Suprapubic skin (tissue), 3 donors: ENCODE measurements at regions not wholly inside any gene's neighbourhood (a gene's known extent, or its start where the extent isn't known, plus 50 kb on each side); places are given as distances from the start of the nearest gene placed in this dataset.

Source experiments
- CTCF ChIP-seq, 2 donors: fragments of 200-600 bp in 1 of 2; fragments of 450-650 bp in 1 of 2; sonication (generic) in 1 of 2; IDR thresholded peaks; one replicate each; pipeline ENCODE4 v1.5.1; 2016 to 2019; ENCODE audit warnings: antibody characterized with exemption in 2 of 2, mild to moderate bottlenecking in 1 of 2, moderate library complexity in 1 of 2
- POLR2A ChIP-seq, 2 donors: fragments of 450-650 bp; IDR thresholded peaks; one replicate each; pipeline ENCODE4 v1.6.1; 2017; ENCODE audit warnings: antibody characterized with exemption in 2 of 2, mild to moderate bottlenecking in 2 of 2, moderate library complexity in 2 of 2

GRCh38 chr3:84825817-84826216 is 133.0 kb upstream of the CADM2 start:
- no peak for TF ChIP-seq CTCF (IDR thresholded peaks at IDR 0.05)
- TF ChIP-seq POLR2A (IDR thresholded peaks at IDR 0.05) = no peak
